NCI-H2227 (cell line): ENCODE measurements at regions not wholly inside any gene's neighbourhood (a gene's known extent, or its start where the extent isn't known, plus 50 kb on each side); places are given as distances from the start of the nearest gene placed in this dataset.

Experiments used
- DNase-seq: peaks from one replicate; lab custom pipeline; 2025; ENCODE audit not compliant: unreplicated experiment; lab: John Stamatoyannopoulos, UW

GRCh38 chr13:80284290-80284689 is 56.6 kb downstream of the SPRY2 start:
- no peak for DNase-seq

- DNase-seq: no peak
Measured at GRCh38 chr13:80278706-80279105, 62.2 kb downstream of the SPRY2 start.

- peak; percentile 54 for DNase-seq
Measured at GRCh38 chr13:80276371-80277289, 64.3 kb downstream of the SPRY2 start.

GRCh38 chr13:80274643-80275042 is 66.3 kb downstream of the SPRY2 start:
- no peak for DNase-seq

- DNase-seq: no peak
Measured at GRCh38 chr13:80273718-80274117, 67.2 kb downstream of the SPRY2 start.

- DNase-seq: no peak
Measured at GRCh38 chr13:80265348-80265747, 75.6 kb downstream of the SPRY2 start.

- DNase-seq: no peak
Measured at GRCh38 chr13:80263745-80264513, 77.0 kb downstream of the SPRY2 start.

GRCh38 chr13:80262051-80262695 is 78.8 kb downstream of the SPRY2 start:
- no peak for DNase-seq

- no peak for DNase-seq
Measured at GRCh38 chr13:80259159-80259558, 81.8 kb downstream of the SPRY2 start.

GRCh38 chr13:80256352-80256932 is 84.5 kb downstream of the SPRY2 start:
- no peak for DNase-seq

- no peak for DNase-seq
Measured at GRCh38 chr13:80255946-80256345, 85.0 kb downstream of the SPRY2 start.

GRCh38 chr13:80251403-80251802 is 89.5 kb downstream of the SPRY2 start:
- peak; percentile 51 for DNase-seq

- DNase-seq: no peak
Measured at GRCh38 chr13:80250213-80250810, 90.6 kb downstream of the SPRY2 start.

- no peak for DNase-seq
Measured at GRCh38 chr13:80249516-80250212, 91.3 kb downstream of the SPRY2 start.

GRCh38 chr13:80245162-80245733 is 95.7 kb downstream of the SPRY2 start:
- DNase-seq: no peak

- no peak for DNase-seq
Measured at GRCh38 chr13:80244574-80244973, 96.4 kb downstream of the SPRY2 start.

GRCh38 chr13:80242728-80243427 is 98.0 kb downstream of the SPRY2 start:
- no peak for DNase-seq

- DNase-seq: no peak
Measured at GRCh38 chr13:80239571-80240255, 101.2 kb downstream of the SPRY2 start.

GRCh38 chr13:80239116-80239515 is 101.8 kb downstream of the SPRY2 start:
- DNase-seq: no peak
